ENCODE measurements at regions not wholly inside any gene's neighbourhood (a gene's known extent, or its start where the extent isn't known, plus 50 kb on each side); places are given as distances from the start of the nearest gene placed in this dataset.
A peak's percentile ranks its signal among the peaks of the same experiment; 100 is the strongest.

DNA sequence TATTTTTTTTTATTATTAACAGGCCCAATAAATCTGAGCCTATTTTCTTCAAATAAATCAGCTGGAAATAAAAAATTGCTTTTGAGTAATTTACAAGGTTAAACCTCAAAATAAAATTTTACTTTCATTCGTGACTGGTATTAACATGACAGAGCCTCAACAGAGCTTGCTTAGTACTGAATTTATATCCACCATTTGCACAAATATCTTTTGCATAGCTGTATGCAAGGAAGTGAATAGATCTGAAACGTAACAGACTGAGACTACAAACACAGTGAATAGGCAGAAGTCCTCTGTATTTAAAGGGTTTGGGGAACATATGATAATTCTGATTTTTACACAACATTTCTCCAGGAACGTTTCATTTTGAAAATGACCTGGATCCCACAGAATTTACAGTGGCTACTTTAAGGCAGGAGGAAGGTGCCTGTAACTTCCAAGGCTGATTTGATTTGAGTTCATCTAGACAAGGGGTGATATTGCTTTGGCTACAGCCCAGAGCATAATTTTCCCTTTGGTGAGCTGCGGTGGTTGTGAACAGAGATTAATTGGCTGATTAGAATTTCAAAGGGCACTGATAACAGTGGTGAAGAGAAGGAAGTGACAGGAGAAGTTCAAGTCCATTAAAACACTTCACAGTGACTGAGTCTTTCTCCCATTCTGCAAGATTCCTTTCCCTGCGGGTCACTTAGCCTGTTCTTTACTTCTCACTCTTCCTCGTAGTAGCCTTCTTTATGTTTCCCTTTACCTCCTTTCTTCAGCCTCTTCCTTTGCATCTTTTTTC, 121.2 kb upstream of the SASH1 start:
- no peak overlapping the region for H3K4me3 ChIP-seq (ENCODE audit: low read depth, low read length)
- in situ Hi-C loops (cut with HindIII; ENCODE audit: low sequenced_read_pairs) = no loop called here
- TF ChIP-seq CTCF (IDR thresholded peaks at IDR 0.05; ENCODE audit: low read depth, low read length) = no peak
- no peak for DNase-seq (ENCODE audit: low read depth, low spot score)

DNA sequence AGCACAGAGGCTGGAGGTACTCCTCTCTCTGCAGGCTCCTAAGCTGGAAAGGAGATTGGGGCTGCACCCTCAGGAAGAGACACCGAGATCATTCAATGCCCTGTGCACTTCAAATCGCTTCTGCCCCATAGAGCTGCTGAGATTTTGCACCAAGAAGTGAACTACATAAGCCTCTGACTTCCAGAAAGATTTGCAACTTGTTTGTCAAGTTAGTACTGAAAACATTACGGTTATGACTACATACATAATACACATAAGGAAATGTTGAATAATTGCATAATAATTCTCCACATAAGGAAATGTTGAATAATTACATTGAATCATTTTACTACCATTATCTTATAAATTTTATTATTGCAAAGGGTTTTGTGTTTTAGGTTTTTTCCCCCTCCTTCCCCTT, 120.3 kb upstream of the SASH1 start:
- DNase-seq (ENCODE audit: low read depth, low spot score) = no peak
- no peak for TF ChIP-seq CTCF (IDR thresholded peaks at IDR 0.05; ENCODE audit: low read depth, low read length)
- in situ Hi-C loops (cut with HindIII; ENCODE audit: low sequenced_read_pairs) = no loop called here
- H3K4me3 ChIP-seq (ENCODE audit: low read depth, low read length) = no peak overlapping the region

DNA sequence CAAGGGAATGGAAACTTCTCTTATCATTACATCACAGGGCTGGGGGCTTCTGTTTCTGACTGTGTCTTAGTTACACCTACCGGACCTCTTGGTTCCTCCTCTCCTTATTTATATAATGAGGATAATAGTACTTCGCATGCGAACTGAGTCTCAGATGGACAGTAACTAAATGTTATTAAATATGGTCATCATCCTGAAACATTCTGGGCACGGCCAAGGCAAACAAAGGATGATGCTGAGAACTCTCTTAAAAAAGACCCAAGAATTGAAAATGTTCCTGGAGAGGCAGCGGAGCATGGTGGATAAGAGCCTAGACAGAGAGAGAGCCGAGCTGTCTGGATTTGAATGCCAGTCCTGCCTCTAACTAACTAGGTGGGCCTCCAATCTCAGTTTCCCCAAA, 119.8 kb upstream of the SASH1 start:
- peak; percentile 4 for DNase-seq (ENCODE audit: low read depth, low spot score)
- no peak for TF ChIP-seq CTCF (IDR thresholded peaks at IDR 0.05; ENCODE audit: low read depth, low read length)
- no peak overlapping the region for H3K4me3 ChIP-seq (ENCODE audit: low read depth, low read length)
- in situ Hi-C loops (cut with HindIII; ENCODE audit: low sequenced_read_pairs) = no loop called here

GRCh38 chr6:148223424-148223842, 119.2 kb upstream of the SASH1 start:
- H3K4me3 ChIP-seq (ENCODE audit: low read depth, low read length) = no peak overlapping the region
- in situ Hi-C loops (cut with HindIII; ENCODE audit: low sequenced_read_pairs) = no loop called here
- DNase-seq (ENCODE audit: low read depth, low spot score) = peak; percentile 57
- TF ChIP-seq CTCF (IDR thresholded peaks at IDR 0.05; ENCODE audit: low read depth, low read length) = no peak

DNA sequence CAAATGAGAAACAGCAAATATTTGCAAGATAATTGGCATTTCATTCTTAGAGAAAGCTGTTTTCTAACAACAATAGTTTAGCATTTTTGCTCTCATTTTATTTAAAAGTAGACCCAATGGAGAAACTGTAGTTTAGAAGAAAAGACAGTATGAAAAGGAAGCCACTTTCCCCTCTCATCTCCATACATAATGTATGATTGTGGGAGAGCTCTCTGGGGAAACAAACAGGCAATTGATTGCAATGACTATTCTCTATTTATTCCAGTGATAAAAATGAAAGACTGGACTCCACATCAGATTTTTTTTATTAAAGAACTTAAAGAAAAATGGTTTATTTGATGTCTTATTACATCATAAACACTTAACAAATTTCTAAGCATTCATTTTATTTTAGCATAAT, 116.8 kb upstream of the SASH1 start:
- no peak for DNase-seq (ENCODE audit: low read depth, low spot score)
- no peak for TF ChIP-seq CTCF (IDR thresholded peaks at IDR 0.05; ENCODE audit: low read depth, low read length)

DNA sequence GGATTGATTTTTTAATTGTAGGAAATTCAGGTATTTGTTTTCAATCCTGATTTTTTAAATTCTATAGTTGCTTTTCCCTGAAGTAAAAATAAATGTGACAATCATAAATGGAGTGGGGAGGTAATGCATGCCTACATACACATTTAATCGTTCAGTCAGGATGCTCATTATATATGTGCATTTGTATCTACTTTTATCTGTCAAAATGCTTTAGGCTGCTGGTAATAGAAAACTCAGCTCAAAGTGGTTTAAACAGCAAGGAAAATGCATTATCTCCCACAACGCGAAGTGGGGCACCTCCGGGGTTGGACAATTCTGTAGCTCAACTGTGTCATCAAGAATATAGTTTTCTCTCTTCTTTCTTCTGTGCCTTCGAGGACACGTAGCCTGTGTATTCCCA, 116.4 kb upstream of the SASH1 start:
- in situ Hi-C loops (cut with HindIII; ENCODE audit: low sequenced_read_pairs) = no loop called here
- TF ChIP-seq CTCF (IDR thresholded peaks at IDR 0.05; ENCODE audit: low read depth, low read length) = no peak
- DNase-seq (ENCODE audit: low read depth, low spot score) = no peak
- H3K4me3 ChIP-seq (ENCODE audit: low read depth, low read length) = no peak overlapping the region

More for the DNA sequence above, 116.8 kb upstream of the SASH1 start:
- in situ Hi-C loops (cut with HindIII; ENCODE audit: low sequenced_read_pairs) = no loop called here
- no peak overlapping the region for H3K4me3 ChIP-seq (ENCODE audit: low read depth, low read length)

Data from astrocyte of the spinal cord (primary cell).